ENCODE measurements at regions not wholly inside any gene's neighbourhood (a gene's known extent, or its start where the extent isn't known, plus 50 kb on each side); places are given as distances from the start of the nearest gene placed in this dataset.

- no peak overlapping the region for H2BK15ac ChIP-seq (ENCODE audit: low read depth, low read length)
- H3K36me3 ChIP-seq (ENCODE audit: control insufficient read depth, insufficient read depth, low read length), result peaks cover 57% of the 10 kb centered on the region
- H3K4me2 ChIP-seq (ENCODE audit: low read depth, low read length), result no peak overlapping the region
- H3K56ac ChIP-seq (ENCODE audit: extremely low read depth, insufficient read depth, low read length), result no peak overlapping the region
- H3K4me1 ChIP-seq (ENCODE audit: control insufficient read depth, insufficient read depth, low read length), result peaks cover 5% of the 10 kb centered on the region; the same call in 1 of the 2 replicates
- H3K9ac ChIP-seq (ENCODE audit: low read depth, low read length), result no peak overlapping the region
- H4K91ac ChIP-seq (ENCODE audit: insufficient read depth, low read depth, low read length), result no peak overlapping the region
- H2BK20ac ChIP-seq (ENCODE audit: low read depth, low read length), result no peak overlapping the region
- no TSS peak for BruUV-seq (replicated peaks)
- H3K14ac ChIP-seq (replicated peaks; ENCODE audit: low read depth, low read length), result no peak overlapping the region
- intact Hi-C loops (cut with micrococcal nuclease), result no loop called here
- H3K4ac ChIP-seq (ENCODE audit: low read depth, low read length), result no peak overlapping the region
- no peak overlapping the region for H2AK9ac ChIP-seq (replicated peaks; ENCODE audit: low read depth, low read length, poor library complexity)
- no peak overlapping the region for H3K18ac ChIP-seq (ENCODE audit: low read depth, low read length)
- WGBS, 2 experiments (ENCODE audit: extremely low coverage in 2 of 2, insufficient read length in 1 of 2), result 98% methylated on average over 11 of the region's 18 CpGs; no CpG with 5 or more reads in 1 of the 2 experiments
- H4K5ac ChIP-seq (ENCODE audit: low read depth, low read length), result no peak overlapping the region
- no peak for DNase-seq
- H2BK5ac ChIP-seq (ENCODE audit: low read depth, low read length, poor library complexity, severe bottlenecking), result no peak overlapping the region
- H3K27ac ChIP-seq (ENCODE audit: insufficient read depth, low read length), result no peak overlapping the region
- dilution Hi-C loops (cut with HindIII; ENCODE audit: low sequenced_read_pairs, unreplicated experiment), result no loop called here
- CTCF ChIA-PET, result no interaction called here
- no peak for ATAC-seq (ENCODE audit: low read depth)
- no peak overlapping the region for H4K8ac ChIP-seq (ENCODE audit: low read depth in 2 of 2, low read length in 2 of 2)
- peaks cover 22% of the 10 kb centered on the region for H4K20me1 ChIP-seq (ENCODE audit: insufficient read depth, low read length)
- H3K79me1 ChIP-seq (ENCODE audit: low read depth in 1 of 2, low read length in 2 of 2), result peaks cover 14 to 61% of the 10 kb centered on the region in 2 experiments
- no peaks in the 10 kb centered on the region for H3K27me3 ChIP-seq (ENCODE audit: control insufficient read depth, insufficient read depth, low read length)
- no peak overlapping the region for H2AFZ ChIP-seq (replicated peaks; ENCODE audit: low read length, poor library complexity)
- POLR2A ChIA-PET (ENCODE audit: unreplicated experiment), result no interaction called here
- H2AK5ac ChIP-seq (ENCODE audit: low read depth, low read length), result no peak overlapping the region
- in situ Hi-C loops (cut with MboI; ENCODE audit: low sequenced_read_pairs), result no loop called here
- no peak overlapping the region for H3K23ac ChIP-seq (ENCODE audit: low read depth, low read length)
- H3K4me3 ChIP-seq (ENCODE audit: insufficient read depth, low read depth, low read length), result no peak overlapping the region
- peaks cover 5% of the 10 kb centered on the region for H3K9me3 ChIP-seq (ENCODE audit: control insufficient read depth, insufficient read depth, low read length)
- H2BK120ac ChIP-seq (ENCODE audit: low read depth, low read length), result no peak overlapping the region
- TF ChIP-seq RFX5 (IDR thresholded peaks at IDR 0.05; ENCODE audit: low read depth, low read length) (no peak), RCOR1 (IDR thresholded peaks at IDR 0.05; ENCODE audit: insufficient replicate concordance, low read length) (no peak), USF2 (IDR thresholded peaks at IDR 0.05; ENCODE audit: low read depth, low read length) (no peak), CTCF (conservative IDR thresholded peaks at IDR 0.05; ENCODE audit: low read depth, low read length) (no peak), BHLHE40 (IDR thresholded peaks at IDR 0.05; ENCODE audit: low read depth, low read length) (no peak)
- peaks cover 9% of the 10 kb centered on the region for H3K9me1 ChIP-seq (ENCODE audit: insufficient read depth, low read length)
These were observed 107.4 kb downstream of the NCOR2 start for GRCh38 chr12:124459852-124460645.

All from IMR-90 (cell line).